Activated CD4-positive, CD25-positive, alpha-beta regulatory T cell (primary cell): ENCODE measurements at regions not wholly inside any gene's neighbourhood (a gene's known extent, or its start where the extent isn't known, plus 50 kb on each side); places are given as distances from the start of the nearest gene placed in this dataset.

Experiments
- DNase-seq, 4 experiments: peaks; one replicate each; lab custom pipeline; 2025; lab: John Stamatoyannopoulos, UW

DNA sequence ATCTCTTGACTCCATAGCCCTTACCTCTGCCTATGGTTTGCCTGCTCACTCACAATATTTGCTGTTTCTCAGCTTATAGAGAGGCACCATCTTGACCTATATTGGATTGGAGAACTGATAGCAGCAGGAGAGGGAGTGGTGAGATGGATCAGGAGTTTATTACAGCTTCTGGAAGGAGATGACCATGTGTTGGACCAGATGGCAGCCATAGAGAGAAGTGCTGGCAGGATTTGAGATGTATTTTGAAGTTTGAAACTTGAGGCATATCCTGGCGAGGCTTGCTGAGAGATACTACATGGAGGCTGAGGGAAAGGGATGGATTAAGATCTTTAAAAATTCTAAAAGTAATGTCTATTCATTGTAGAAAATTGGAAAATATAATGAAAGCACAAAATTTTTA is 198.0 kb upstream of the ZFP64 start:
- no peak for DNase-seq

DNA sequence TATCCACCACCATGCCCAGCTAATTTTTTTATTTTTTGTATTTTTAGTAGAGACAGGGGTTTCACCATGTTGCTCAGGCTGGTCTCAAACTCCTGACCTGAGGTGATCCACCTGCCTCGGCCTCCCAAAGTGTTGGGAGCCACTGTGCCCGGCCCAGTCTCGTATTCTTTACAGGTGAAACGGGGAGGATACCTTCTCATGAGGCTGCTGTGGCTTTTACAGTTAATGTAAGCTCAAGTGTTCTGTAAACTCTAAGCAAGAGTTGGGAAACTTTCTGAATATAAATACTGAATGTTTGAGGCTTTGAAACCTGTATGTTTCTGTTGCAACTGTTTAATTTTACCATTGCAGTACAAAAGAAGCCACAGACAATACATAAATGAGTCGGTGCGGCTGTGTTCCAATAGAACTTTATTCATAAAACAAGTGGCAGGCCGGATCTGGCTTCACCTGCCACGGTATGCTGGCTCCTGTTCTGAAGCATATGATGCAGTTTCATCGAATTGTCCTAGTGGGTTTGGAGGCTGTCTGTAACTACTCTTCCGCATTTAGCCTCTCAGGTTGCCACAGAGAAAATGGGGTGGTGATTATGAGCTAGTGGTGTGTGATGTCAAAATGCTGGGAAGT is 192.5 kb upstream of the ZFP64 start:
- no peak for DNase-seq

DNA sequence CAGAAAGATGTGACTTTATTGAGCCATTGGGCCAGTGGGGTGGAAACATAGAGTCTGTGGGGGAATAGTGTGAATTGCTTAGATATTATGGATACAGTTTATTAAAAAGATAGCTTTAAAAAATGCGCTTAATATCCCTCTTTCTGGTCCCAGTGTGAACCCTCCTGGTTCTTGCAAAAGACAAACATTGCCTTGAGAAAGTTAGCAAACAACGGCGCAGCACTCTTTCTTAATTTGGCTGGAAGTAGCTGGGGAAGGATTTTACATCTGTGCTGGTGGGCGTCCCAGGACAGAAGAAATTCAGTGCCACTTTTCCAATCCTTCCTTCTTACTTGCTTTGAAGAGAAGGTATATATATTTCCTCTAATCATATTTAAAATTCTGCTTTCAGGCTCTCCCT is 191.4 kb upstream of the ZFP64 start:
- no peak for DNase-seq

DNA sequence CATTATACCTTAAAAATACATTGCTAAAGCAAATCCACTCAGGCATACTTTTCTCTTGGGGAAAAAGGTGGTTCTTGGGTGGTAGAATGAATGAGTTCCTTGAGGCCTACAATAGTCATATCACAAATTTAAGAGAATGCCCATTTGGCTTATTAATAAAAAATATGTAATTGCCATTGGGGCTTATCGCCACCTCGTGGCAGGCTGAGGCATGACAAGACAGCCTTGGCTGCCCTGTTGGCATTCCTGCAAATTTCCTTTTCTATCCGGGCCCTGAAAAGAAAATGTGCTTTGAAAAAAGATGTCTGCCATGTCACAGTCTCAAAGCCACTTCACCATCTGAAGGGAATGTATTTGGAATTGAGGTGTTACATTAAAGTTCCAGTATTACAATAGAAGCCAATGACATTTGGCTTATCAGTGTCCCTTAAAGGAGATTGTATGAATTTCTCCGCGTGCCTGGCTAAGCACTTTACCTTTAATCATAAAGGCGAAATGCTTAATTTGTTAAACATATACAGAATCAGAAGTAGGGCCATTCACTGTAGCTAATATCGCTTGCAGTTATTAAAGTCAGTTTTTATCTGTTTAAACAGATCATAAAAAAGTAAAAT is 188.3 kb upstream of the ZFP64 start:
- peak in 2 of 4 experiments; percentile 1 to 17 for DNase-seq

DNA sequence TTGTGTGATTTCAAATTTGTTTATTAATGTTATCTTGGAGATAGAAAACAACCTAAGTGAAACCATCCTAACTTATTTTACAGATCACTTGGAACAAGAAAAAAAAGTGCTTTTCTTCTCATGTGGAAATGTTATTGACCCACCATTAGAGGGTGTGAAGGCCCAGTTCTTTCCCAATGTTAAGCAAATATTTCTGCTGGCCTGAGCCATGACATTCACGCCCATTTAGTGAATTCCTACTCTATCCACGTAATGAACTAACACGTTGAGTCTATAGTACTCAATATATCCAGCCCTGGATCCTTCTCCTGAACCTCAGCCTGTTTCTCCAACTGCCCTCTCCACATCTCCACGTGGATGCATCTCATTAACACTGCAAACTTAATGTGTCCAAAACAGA is 180.6 kb upstream of the ZFP64 start:
- no peak for DNase-seq

DNA sequence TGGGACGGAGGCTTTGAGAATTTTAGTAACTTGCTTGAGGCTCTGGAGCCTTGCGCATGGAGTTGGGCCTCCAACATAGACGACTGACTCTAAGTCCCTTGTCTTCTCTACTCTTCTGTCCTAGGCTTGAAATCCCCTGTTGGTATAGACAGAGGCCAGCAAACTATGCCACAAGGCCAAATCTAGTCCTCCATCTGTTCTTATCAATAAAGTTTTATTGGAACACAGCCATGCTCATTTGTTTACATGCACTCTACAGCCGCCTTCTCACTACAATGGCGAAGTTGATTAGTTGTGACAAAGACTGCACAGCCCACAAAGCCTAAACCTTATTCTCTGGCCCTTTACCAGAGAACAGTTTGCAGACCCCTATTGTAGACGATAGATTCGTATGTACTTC is 174.1 kb upstream of the ZFP64 start:
- DNase-seq = no peak

DNA sequence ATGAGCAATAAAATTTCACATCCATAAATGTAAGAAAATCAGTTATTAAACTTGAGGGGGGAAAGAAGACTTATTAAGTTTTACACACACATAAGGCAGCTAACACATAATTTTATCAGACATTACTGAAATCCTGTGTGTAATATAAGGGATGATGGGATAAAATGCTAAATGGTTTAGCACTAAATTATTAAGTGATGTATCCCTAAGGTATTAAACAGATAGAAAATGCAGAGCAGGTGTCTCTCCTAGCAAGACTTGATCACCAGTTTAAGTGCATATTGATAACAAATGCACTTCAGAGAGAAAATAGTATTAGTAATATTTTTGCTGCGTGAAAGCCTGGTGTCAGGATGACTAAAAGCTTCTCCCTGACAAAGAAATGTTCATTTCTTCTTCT is 172.8 kb upstream of the ZFP64 start:
- no peak for DNase-seq

DNA sequence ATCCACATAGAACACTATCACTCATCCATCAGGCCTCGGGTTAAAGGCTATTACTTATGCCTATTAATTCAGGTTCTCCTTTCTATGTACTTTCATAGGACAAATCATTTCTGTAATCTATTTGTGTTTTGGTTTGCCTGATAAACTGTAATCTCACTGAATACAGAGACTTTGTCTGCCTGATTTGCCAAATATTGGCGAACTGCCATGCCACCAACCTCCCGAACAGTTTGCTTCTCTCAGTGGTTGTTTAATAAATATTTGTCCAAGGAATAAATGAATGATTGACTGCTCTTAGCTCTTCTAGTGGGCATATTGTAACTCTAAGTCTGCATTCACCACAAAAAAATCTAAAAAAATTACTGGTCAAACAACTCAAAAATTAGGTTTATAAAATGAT is 170.1 kb upstream of the ZFP64 start:
- no peak for DNase-seq

DNA sequence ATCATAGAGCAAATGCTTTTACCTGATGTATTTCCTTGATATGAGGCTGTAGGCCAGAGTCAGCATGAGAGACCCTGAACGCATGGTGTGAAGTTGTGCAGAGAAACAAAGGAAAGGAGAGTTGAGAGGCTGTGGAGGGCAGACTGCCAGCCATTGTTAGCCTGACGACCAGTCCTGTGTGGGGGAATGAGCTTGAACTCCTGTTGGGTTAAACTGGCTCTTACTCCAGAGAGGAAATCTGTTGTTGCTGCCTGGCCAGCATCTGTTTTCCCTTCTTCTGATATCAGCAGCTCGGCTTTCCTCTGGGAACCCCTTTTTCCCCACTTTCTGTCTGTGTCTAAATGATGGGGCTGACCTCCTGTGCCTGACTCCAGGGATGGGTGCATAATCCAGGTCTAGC is 158.2 kb upstream of the ZFP64 start:
- DNase-seq = no peak

DNA sequence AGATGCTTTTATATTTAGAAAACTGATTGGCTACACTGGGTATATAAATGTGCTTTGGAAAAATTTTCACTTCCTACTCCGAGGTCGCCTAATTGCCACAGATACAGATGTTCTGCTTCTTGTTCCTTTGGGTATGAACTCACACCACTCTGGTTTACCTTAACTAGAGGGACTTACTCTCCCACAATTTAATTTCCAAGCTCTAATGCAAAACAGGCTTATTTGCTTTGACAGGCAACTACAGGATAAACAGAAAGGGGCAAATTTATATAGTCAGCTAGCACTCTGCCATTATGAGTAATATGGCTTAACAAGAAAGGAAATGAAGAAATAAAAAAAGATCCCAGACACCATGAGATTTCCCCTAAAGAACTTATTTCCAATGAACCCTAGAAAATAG is 156.9 kb upstream of the ZFP64 start:
- no peak for DNase-seq

DNA sequence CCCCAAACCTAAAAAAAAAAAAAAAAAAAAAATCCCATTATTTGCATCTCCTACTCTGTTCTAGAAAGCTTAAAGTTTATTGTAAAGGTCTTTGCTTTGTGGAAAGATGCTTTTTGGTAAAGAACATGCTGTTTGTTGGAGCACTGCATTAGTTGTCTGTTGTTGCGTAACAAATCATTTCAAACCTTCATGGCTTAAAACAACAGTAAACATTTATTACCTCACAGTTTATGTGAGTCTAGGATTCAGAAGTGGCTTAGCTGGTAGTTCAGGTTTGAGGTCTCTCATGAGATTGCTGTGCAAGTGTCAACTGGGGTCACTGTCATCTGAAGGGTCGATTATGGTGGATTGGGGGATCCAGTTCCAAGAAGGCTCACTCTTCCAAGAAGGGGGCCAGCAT is 155.2 kb upstream of the ZFP64 start:
- no peak for DNase-seq

DNA sequence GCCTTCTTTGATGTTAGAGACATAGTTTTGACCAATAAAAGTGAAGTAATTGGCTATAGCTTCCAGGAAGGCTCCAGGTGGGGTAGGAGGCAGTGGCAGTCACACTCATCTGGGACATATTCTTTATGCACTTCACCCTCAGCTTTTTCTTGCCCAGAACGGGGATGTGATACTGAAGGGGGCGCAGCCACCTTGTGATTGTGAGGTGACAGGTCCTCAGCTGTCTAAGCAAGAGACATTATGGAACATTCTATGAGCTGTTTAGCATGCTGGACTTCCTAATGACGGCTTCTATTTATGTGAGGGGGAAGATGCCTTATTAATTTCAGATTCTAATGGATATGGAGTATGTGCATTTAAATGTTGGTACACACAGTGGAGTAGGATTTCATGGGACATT is 151.3 kb upstream of the ZFP64 start:
- no peak for DNase-seq

DNA sequence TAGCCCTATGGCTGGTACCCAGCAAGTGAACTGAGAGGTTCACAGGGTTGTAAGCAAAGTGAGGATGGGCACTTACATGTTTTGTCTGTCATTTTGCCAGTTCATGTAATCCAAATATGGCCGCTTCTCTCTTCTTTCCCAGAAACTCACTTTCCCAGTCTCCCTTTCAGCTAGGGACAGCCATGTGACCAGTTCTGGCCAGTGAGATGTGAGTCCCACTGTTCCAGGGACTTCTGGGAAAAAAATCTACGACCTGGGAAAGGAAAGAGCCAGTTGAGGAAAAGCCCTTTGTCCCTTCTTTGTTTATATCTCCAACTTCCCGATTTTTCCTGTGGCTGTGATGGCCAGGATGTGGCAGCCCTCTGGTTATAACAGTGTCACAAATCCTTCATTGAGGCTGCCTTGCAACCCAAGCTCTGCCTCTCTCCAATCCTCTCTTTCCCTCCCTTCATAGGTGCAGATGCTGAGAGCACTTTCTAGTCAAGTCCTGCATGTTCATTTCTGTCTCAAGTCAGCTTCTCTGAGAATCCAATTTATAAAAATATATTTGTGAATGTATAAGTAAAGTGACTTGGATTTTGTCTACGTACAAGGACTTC is 148.6 kb upstream of the ZFP64 start:
- DNase-seq = no peak

DNA sequence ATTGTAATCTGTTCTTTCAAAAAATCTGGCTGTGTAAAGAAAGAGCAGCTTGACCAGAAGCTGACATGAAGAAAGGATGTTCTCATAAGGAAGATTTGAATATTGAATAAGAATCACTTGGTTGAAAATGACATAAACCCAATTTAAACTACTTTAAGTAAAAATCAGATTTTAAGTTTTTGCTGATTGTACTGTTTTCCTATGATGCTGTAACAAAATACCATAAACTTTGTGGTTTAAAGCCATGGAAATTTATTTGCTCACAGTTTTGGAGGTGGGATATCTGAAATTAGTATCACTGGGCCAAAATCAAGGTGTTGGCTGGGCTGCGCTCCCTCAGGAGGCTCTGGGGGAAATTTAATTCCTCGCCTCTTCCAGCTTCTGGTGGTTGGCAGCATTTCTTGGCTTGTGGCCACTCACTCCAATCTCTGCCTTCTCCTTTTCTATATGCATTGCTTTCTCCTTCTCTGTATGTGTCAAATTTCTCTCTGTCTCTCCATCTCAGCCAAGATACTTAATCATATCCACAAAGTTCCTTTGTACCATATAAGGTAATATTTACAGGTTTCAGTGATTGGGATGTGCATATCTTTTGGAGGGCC is 141.2 kb upstream of the ZFP64 start:
- DNase-seq = no peak

DNA sequence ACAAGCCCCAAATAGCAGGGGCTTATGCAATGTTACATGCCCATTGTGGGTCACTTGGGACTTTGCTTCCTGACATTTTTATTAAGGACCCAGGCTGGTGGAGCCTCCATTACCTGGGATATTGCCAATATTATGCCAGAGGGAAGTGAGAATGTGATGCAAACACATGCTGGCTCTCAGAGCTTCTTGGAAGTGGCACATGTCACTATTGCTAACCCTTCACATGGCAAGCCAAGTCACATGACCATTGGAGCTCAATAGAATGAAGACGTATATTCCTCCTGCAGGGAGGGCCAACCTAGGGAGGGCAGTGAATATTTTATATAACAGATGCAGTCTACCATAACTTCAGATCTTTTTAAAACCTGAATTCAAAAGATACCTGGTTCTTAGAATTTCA is 140.7 kb upstream of the ZFP64 start:
- no peak for DNase-seq

DNA sequence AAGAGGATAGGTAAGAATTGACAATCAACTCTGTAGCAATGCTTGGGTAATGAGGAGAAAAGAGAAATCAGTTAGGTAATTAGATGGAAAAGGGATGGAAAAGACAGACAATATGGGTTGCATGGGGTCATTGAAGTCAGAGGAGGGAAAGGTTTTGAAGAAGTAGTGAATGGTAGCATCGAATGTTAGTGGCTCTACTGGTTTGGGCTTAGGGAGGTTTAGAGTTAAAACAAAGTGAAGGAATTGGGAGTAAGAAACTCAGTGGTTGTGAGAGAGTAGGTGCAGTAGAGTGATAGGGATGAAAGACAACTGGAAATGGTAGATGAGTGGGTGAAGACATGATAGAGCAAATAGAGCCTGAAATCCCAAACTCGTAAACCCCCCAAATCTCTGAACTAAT is 140.1 kb upstream of the ZFP64 start:
- no peak for DNase-seq

DNA sequence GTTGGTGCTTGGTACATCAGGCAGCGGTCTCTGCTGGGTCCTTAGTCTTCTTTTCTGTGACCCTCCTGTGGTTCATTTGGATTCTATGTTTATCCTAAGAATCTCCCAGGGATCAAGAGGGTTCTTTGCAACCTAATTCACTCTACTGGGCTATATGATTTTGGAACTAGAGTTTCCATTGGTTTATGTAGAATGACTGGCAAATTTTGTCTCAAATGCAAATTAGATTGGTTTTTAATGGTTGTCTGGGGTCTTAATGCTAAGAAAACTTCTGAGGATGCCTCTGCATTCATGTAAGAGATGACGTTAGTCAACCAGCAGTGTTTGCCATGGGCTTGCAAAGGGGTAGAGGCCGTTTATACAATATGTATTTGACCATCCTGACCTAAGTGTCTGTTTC is 129.8 kb upstream of the ZFP64 start:
- no peak for DNase-seq

DNA sequence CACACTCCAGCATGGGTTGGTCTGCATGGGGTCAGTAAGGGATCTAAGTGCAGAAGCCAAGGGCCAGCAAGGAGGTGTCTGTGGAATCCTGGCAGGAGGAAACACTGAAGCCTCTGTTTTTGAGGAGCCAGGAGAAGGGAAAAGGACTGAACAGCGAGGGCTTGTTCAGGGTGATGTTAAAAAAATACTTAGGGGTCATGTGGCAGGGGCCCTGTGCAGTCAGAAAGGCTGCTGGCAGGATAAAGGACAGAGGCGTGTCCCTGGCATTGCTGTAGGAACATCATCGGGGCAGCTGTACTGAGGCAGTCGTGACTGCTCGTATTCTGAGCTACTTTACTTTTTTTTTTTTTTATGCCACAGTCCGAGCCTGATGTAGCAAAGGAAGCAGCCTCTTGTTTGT is 127.1 kb upstream of the ZFP64 start:
- DNase-seq = no peak

DNA sequence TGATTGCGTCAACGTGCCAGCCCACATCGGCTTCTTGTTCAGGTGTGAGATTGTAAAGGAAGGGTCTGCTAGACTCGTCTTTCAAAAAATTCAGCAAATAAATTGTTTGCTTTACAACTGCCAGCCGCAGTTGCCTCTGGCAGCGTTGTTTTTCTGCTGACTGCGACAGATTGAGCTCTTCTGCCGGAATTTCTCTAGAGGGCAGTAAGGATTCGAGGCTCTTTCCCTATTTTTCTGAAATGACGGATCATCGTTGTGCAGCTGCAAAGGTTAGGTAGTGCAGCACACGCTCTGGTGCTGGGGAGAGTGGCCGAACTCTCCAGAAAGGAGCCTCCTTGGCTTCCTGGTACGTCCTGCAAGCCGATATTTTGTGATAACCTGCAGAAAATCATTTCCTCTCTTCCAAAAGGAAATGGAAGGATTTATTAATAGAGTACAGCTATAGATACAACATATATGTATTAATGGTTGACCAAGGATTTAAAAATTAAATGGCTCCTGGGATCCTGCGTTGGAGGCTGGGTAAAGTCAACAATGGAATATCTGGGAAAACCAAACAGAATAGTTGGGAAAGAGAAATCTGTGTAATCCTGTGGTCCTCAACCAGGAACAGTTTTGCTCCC is 121.9 kb upstream of the ZFP64 start:
- no peak for DNase-seq

DNA sequence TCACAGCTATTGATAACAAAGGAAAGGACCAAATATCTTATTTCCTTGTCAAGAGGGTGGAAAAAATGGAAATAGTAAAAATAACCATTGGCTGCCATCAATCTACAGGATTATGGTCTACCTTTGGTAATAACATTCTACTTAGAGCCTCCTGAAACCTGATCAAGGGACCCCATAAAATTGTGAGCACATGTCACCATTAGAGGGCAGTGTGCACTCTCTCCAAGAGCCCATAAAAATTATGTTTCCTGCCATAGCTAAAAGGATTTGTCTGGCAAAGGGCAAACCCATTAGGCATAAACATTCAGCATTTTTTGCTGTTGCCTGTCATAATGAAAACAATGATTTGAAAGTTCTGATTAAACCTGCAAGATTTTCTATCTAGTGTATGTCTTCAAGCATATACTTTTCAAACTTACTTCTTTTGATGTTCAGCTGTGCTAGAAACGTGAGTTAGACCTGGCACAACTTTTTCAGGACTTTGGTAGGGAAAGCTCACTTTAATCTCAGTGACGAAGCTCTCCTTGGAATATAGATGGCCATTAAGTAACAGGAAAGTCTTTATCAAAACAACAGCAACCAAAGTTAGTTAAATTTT is 120.7 kb upstream of the ZFP64 start:
- no peak for DNase-seq

DNA sequence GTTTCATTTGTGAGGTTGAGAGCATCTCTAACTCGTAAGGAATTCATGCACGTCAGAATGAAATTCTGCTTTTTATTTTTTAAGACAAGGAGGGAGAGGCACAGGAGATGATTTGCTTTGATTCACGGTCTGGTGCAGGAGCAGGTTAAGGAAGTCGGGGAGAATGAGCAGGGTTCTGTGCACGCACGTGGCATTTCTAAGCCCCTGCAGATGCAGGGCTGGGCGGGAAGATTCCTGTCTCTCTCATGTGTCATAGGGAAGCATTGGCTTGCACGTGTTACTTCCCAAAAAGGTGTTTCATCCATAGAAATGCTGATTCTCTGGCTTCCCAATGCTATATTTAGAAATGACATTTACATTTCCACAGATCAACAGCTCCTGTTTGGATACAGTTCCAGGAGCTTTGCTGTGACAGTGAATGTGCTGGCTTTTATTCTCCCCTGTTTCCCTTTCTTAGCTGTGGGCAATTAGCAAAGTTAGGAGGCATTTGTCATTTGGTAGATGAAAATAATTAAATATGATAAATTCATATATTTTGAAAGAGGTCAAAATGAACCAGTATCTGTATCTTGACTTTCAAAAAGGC is 119.7 kb upstream of the ZFP64 start:
- no peak for DNase-seq

DNA sequence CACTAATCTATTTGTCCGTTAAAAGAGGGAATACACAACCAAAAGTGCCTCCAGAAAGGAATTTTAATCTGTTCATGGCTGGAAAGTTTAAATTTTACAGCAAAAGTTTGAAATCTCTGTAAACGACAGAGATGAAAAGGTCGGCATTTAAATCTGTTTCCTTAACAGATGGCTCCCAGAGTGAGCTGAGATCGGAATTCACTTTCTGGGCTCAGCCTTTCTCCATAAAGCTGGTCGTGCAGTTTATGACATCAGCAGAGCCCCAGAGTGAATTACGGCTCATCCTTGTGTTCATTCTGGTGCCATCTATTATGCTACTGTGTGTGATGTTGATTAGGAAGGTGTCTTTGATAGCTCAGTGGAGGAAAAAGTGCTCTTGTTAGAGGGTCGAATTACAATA is 117.6 kb upstream of the ZFP64 start:
- DNase-seq = no peak
